NCI-H2171 treated with DMSO at 0.1 percent for 48 hours (cell line): ENCODE measurements at regions not wholly inside any gene's neighbourhood (a gene's known extent, or its start where the extent isn't known, plus 50 kb on each side); places are given as distances from the start of the nearest gene placed in this dataset.

ENCODE experiments used
- DNase-seq: peaks from one replicate; lab custom pipeline; 2025; lab: John Stamatoyannopoulos, UW

- DNase-seq, result no peak
Measured at GRCh38 chr10:16360001-16360400, 76.8 kb upstream of the PTER start.

DNA sequence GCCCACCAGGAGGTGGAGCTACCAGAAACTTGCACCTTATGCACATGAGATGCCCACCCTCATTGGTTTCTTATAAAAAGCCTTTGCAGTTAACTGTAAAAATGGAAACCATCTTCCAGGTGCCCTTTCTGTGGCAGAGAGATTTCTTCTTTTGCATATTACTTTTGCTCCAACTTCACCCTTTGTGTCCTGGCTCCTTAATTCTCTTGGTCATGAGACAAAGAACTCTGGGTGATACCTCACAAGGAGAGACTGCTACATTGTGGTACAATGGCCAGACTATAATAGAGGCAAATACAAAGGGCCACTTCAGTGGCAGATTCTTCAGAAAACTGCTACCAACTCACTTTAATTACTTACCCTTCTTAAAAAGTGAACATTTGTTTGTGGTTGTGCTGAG is 76.4 kb upstream of the PTER start:
- no peak for DNase-seq

DNA sequence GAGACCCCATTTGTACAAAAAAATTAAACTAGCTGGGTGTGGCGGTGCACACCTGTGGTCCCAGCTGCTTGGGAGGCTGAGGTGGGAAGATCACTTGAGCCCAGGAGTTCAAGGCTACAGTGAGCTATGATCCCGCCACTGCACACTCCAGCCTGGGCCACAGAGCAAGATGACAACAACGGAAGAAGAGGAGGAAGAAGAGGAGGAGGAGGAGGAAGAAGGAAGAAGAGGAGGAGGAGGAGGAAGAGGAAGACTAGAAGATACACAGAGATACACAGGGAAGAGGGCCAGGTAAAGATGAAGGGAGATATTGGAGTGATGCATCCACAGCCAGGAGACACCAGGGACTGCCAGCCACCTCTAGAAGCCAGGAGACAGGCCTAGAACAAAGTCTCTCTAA is 75.7 kb upstream of the PTER start:
- no peak for DNase-seq

GRCh38 chr10:16363741-16364140 is 73.1 kb upstream of the PTER start:
- no peak for DNase-seq

DNA sequence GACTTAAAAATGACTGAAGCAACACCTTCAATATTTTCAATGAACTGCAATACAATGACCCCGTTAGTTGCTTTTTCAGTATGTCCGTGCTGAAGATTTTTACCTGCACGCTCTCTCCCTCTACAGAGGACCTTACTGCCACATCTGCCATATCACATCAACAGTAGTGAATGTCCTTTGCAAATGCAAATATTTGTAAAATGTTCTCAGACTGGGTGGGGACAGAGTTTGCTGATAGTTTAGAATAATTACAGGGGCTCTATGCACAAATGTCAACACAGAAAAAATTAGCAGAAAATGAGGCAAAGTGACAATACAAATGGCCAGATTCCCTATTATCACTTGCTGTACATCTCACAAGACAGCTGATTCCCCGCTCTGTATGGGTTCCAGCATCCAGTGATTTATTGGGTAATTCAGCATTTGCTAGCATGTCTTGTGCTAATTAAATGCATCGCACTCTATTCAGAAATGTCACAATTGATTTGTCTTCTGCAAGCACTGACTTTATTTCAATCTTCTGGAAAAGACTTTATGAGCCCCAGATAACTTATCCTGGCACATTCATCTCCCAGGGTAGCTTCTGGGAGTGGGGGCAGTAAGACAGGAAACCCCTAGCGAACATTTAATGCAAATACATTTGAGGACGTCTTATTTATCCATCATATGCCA is 69.1 kb upstream of the PTER start:
- DNase-seq, result no peak

GRCh38 chr10:16381083-16381482 is 55.7 kb upstream of the PTER start:
- no peak for DNase-seq

- DNase-seq, result peak; percentile 32
Measured at GRCh38 chr10:16384021-16384420, 52.8 kb upstream of the PTER start.

DNA sequence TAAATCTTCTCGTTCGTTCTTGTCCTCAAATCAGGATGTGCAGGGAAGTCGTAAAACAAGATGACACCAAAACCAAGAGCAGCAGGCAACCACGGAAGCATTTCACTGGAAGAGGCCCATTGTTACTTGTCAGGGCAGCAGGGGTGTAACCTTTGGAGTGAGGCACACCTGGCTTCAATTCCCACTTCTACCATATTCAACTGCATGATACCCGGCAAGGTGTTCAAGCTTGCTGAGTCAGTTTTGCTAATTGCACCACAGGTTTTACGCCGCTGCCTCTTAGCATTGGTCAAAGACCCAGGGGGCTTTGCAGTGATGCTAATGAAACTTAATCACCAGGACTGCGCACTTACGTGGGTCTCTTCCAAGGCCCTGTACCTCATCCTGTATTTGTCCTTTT is 50.0 kb upstream of the PTER start:
- DNase-seq, result peak; percentile 2
